Renal cortex interstitium (tissue), 11 donors: ENCODE measurements at regions not wholly inside any gene's neighbourhood (a gene's known extent, or its start where the extent isn't known, plus 50 kb on each side); places are given as distances from the start of the nearest gene placed in this dataset.

Experiments
- DNase-seq, 11 donors: peaks; one replicate each; pipeline ENCODE4 v3.0.0-alpha.2; 2013; ENCODE audit warnings: low read depth in 9 of 11, low spot score in 4 of 11; ENCODE audit errors: extremely low read depth in 1 of 11

GRCh38 chr10:129411393-129411705 is 55.7 kb upstream of the MGMT start:
- no peak for DNase-seq

GRCh38 chr10:129411772-129412171 is 55.3 kb upstream of the MGMT start:
- DNase-seq: no peak

GRCh38 chr10:129413024-129413423 is 54.0 kb upstream of the MGMT start:
- DNase-seq: no peak

- peak in 6 of 11 donors; percentile 3 to 32 (median 15) for DNase-seq
These were observed 51.6 kb upstream of the MGMT start for GRCh38 chr10:129415215-129416140.

GRCh38 chr10:129416155-129416554 is 50.9 kb upstream of the MGMT start:
- no peak for DNase-seq

- no peak for DNase-seq
These were observed 49.9 kb upstream of the MGMT start for GRCh38 chr10:129416956-129417765.
